NCI-H460 (cell line): ENCODE measurements at regions not wholly inside any gene's neighbourhood (a gene's known extent, or its start where the extent isn't known, plus 50 kb on each side); places are given as distances from the start of the nearest gene placed in this dataset.
"Not testable (repeated sequence)": the region's sequence is repeated elsewhere in the genome, so short reads cannot be mapped to it uniquely, and the experiment has no call there.

Experiments used
- DNase-seq: peaks from one replicate; pipeline ENCODE4 v3.0.0-alpha.2; 2016; ENCODE audit warnings: low read depth; ENCODE audit errors: extremely low read depth

GRCh38 chr22:47401976-47402770 lies 639.7 kb downstream of the TBC1D22A start:
- no peak for DNase-seq

DNA sequence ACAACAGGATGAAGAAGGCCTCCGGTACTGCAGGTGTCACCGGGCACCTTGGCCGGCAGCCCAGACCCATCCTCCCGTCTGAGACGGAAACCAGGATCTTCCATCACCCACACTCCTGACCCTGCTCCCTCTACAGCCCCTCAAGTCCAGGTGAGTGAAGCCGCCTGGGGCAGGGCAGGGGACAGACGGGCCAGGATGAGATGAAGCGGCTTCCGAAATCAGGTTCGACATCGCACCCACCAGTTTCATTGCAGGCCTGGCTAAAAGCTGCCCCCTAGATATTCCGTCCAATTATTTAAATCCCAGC lies 639.1 kb downstream of the TBC1D22A start:
- no peak for DNase-seq

DNA sequence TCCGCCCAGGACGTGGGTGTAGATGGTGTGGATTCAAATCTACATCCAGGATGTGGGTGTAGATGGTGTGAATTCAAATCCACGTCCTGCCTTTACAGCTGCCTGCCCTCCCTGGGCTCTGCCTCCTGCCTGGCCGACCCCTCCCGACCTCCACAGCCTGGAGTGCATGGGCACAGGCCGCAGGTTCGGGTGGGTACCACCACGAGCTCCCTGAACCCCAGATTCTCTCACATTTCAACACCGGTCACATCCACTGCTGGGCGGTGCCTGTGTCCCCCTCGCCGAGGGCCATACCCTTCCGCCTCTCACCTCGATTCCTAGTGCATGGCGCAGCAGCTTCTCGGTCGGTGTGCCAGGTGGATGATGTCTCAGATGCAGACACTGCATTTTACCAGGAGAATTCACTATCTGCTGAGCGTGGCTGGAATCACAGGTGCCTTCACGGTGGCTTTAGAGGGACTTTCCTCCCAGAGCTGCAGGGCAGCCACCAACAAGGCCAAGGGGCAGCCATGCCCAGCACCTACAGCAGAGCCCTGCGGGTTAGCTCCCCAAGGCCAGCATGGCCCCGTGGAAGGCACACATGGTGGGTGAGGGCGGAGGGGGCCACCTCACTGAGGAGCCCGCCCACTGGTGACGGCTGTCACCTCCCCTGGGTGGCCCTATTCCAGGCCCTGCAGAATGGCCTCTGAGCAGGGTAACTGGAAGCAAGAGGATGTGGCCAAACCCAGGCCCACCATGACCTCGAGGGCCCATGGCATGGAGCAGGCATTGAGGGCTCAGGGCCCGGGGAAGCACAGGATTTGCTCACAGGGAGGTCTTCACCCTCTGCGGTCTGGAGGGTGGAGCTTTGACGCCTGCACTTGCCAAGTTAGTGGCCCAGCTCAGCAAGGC lies 638.5 kb downstream of the TBC1D22A start:
- DNase-seq, result no peak

DNA sequence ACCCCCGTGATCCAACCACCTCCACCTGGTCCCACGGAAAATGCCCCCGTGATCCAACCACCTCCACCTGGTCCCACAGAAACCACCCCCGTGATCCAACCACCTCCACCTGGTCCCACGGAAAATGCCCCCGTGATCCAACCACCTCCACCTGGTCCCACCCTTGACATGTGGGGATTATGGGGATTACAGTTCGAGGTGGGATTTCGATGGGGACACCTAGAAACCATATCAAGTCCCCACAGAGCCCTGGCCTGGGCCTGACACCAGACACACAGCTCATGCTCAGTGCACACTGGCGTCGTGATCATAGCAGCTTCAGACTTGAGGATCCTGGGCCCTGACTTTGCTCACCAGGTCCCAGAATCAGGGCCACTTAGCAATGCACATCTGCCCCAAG lies 637.7 kb downstream of the TBC1D22A start:
- not testable (repeated sequence) for DNase-seq

- no peak for DNase-seq
Observed at GRCh38 chr22:47398921-47399790, 636.7 kb downstream of the TBC1D22A start.

GRCh38 chr22:47398491-47398890 lies 636.0 kb downstream of the TBC1D22A start:
- no peak for DNase-seq

- DNase-seq, result no peak
Observed at GRCh38 chr22:47397673-47398072, 635.2 kb downstream of the TBC1D22A start.

GRCh38 chr22:47396515-47396914 lies 634.1 kb downstream of the TBC1D22A start:
- DNase-seq, result no peak

DNA sequence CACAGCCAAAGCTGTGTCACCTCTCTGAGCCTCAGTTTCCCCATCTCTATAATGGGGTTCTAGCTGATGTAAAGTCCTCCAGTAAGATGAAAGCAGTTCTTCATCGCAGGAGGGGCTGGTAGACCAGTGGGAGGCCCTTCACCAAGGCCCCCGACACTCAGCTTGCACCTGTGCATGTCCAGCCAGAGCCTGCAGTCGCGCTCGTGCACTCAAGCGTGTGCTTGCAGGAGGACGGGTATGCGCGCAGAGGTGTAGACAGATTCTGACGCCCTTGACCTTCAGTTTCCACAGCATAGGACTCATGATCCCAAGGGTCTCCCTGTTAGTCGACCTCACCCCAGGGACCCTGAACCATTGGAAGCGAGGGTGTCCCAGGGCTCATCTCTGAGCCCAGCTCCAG lies 633.7 kb downstream of the TBC1D22A start:
- no peak for DNase-seq

DNA sequence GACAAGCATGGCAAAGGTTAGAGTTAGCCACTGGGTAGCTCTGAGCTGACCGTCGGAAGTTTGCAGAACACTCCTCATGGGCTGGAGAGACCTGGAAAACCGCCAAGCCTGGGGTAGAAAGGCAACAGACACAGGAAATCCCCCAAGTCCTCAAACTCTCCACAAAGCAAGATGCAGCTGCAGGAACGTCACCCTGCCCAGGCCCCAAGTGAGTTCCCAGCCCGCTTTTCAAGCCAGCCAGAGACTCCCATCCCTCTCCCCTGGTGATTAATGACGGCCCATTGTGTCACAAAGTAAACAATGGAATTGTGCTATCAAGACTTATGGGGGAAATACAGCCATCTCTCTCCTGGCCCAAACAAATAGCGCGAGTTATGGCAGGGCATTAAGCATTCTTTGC lies 633.0 kb downstream of the TBC1D22A start:
- DNase-seq, result no peak

GRCh38 chr22:47394504-47395440 lies 632.3 kb downstream of the TBC1D22A start:
- no peak for DNase-seq

DNA sequence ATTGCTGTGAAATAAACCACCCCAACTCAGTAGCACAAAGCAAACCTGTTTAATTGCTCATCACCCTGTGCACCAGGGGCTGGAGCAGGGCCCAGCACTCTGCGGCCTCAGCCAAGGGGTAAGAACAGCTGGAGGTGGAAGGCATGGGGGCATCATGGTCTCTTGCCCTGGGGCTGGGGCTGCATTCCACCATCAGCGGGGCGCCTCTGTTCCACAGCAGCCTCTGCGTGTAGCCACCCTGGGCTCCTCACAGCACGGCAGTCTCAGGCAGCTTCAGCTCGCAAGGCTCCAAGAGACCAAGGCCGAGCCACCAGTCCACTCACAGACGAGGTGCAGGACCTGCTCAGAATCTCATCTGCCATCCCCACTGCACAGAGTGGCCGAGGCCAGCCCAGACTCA lies 630.7 kb downstream of the TBC1D22A start:
- DNase-seq, result no peak

GRCh38 chr22:47392729-47393128 lies 630.3 kb downstream of the TBC1D22A start:
- DNase-seq, result no peak

- no peak for DNase-seq
Observed at GRCh38 chr22:47392054-47392347, 629.6 kb downstream of the TBC1D22A start.

DNA sequence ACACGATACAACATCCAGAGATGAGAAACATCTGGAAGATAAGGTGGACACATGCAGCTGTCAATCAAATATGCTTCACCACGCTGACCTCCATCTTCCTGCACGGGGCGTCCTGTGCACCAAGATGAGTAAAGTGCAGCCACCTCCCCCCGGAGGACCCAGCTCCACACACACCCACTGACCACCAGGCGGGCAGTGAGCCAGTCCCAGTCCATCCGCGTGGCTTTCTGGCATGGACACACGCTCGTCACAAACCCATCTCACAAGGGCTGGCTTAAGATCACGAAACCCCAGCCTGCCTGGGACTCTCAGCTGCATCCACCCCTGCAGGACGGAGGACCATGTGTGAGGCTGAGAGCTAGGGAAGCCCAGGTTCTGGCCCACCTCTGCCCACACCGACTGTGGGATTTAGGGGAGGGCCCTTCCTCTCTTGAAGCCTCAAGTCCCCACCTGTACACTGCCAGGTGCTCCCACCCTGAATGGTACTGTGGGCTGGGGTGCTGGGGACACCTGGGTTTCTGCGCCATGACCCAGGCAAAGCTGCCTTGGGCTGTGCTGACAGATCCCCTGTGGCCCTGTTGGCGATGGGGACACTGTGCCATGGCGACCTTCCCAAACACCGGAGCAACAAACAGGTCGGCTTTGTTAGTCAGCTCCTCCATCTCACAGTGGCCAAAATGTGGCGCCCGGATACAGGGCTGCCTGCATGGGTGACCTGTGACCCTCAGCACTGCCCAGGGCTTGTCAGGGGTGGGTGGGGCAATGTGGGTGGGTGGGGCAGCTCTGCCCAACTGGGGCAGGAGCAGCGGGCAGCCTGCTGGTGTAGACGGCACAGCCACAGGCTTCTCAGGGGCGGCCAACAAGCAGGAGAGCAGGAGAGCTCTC lies 629.0 kb downstream of the TBC1D22A start:
- no peak for DNase-seq

DNA sequence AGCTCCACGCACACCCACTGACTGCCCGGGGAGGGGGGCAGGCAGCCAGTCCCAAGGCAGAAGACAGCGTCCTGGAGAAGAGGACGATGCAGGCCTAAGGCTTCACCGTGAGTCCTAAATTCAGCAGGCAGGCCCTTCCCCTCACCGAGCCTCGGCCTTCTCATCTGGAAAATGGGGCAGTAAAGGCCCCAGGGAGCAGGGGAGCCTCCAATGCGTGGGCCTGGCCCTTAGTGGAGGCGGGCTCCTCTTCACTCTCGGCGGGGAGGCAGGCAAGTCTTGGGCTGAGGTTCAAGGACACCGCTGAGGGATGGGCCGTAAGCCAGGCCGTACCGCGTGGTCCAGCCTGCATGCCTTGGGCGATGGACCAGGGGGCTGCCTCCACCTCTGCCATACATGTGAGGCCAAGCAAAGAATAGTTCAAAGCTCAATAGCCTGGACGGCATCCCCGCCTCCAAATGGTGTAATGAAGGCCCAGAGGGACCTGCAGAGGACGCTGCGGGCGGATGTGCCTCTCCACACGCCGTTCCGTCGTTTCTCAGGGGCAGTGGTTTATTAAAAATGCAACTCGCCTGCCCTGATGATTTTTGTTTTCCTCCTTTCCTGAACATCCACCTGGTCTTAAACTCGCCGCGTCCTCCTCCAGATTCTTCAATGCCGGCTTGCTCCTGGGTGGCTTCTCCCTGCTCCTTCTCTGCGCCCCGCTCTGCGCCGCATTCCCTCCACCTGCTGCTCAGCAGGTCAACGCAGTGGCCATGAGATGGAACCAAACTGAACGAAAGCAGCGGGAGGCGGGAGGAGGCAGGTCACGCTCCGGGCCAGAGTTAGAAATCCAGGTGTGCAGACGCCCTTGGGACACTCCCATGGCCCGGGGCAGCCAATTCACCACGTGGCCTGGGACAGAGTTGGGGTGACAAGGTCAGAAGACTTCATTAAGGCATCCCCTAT lies 627.8 kb downstream of the TBC1D22A start:
- no peak for DNase-seq

GRCh38 chr22:47389201-47389600 lies 626.8 kb downstream of the TBC1D22A start:
- no peak for DNase-seq

DNA sequence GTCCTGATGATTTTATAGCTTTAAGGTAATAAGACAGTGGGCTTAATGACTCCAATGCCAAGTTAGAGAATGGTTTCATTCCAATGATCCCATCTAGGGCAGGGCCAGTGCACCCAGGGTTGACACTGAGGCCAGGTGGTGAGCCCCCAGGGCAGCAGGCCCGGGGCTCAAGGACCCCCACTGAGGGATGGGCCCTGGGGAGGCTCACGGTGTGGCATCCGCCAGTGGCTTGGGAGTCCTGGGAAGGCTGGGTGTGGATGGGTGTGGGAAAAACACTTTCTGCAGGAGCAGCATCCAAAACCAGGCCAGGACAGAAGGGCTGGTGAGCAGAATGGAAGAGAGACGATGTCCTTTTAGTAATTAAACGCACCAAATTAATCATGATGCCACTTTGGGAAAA lies 626.3 kb downstream of the TBC1D22A start:
- no peak for DNase-seq
